Stimulated activated CD8-positive, alpha-beta memory T cell treated with anti-CD3 and anti-CD28 coated beads, Interleukin-2, amount 100 ng/mL, for 48 hours (primary cell): ENCODE measurements at regions not wholly inside any gene's neighbourhood (a gene's known extent, or its start where the extent isn't known, plus 50 kb on each side); places are given as distances from the start of the nearest gene placed in this dataset.

ENCODE experiments used
- DNase-seq, 2 donors: peaks; one replicate each; pipeline ENCODE4 v3.0.0-alpha.2; 2020; ENCODE audit warnings: low read depth in 2 of 2

GRCh38 chr3:36192901-36193300 lies 187.4 kb upstream of the STAC start:
- no peak for DNase-seq

DNA sequence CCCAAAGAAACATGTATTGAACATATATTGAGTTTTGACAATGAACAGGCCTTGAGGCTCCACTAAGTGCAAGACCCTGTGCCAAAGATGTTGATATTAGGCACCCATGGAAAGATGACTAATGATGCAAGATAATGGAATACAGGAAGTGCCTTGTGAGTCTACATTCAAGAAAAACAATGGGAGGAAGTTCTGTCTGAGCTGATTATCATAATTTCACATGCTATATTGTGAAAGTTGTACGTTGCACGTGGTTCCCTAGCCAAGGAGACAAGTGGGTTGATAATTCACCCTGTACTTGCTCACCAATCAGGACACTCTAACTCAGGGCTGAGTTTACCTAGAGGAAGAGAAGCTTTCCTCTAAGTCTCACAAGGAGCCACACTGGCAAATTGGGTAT lies 186.9 kb upstream of the STAC start:
- DNase-seq: no peak

DNA sequence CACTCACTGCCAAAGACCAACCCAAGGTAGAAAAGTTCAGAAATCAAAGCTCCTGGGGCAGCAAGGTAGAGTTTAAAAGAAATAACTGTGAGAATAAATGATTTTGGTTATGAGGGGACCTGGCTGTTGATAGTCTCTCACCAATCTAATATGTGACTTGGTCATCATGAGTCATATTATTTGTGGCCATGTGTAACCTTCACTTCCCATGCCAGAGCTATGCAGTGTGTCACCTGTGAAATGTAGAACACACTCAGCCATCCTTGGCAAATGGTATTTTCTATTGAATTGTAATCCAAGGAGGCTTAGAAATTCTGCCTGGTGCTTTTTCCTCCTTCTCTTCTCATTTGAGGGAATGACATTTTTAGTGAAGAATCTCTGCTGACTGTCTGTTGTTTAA lies 184.2 kb upstream of the STAC start:
- DNase-seq: no peak

DNA sequence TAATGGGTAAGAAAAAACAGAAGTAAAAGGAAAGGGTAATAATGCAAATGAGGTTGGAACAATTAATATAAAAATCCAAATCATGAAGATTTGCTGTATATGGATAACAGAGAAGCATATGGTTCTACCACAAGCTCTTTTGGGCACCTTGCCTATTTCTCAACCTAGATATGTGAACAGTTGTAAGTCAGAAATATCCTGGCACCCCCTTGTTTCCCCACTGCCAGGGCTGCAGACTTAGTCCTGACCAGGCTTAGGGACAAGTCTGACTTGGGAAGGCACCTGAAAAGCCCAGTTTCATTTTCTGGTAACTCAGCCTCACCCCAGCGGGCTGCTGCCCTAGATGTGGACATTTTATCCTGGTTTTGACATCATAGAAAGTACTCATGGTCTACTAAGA lies 183.2 kb upstream of the STAC start:
- no peak for DNase-seq

GRCh38 chr3:36201546-36201945 lies 178.8 kb upstream of the STAC start:
- no peak for DNase-seq

DNA sequence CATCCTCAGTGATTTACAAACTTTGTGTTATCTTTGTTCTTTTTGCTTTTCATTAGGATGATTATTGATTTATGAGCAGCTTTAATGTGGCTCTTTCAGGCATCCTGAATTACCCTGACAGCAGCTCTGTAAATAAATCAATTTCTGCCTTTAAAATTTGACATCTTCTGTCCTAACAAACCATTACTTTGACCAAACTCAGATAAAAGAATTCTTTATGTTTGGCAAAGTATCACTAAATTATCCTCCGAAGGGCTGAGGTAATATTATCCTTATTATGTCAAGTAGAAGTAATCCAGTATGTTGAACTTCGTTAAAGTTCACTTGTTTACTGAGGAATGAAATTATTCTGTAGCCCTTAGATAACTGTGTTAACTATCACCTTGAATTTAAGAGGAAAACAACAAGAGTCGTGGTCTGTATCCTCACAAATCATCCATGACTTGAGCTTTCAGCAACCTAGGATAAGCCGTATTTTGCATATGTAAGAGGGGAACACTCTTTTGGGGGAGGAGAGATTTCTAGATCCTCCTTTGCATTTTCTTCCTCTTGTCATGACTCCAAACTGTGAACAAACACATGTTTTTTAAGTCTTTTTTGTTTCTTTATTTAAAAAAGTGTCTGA lies 173.2 kb upstream of the STAC start:
- DNase-seq: no peak

DNA sequence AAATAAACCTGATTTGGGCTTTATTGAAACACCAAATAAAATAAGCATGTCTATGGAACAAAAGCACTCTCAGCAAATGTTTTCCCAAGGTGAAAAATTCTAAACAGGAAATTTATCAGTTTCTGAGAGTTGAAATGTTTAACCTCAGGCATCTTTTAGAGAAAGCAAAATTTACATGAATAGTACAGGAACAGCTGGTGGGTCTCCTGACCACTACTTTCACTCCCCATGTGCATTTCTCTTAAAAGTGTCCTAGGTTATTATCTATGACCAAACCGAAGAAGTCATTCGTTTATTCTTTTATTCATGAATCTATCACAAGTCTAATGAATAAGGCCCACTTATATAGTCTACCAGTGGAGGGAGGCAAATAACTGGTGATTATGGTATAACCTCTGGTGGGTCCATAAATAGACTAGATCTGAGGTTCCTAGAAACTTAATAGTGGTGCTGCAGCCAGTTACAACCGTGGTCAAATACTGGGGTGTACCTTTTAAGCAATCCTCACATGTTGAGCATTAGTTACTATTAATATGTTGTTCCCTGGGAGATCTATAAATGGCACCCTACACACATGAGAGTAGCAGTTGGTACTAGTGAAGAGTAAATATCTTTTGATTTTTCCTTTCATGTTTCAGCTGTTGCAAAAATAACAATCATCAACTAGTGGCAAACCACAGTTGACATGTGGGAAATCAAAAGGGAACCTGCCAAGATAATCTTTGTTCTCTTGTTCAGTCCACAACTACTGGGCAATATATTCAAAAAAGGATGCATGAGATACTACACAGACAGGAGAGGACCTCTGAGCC lies 169.3 kb upstream of the STAC start:
- no peak for DNase-seq

DNA sequence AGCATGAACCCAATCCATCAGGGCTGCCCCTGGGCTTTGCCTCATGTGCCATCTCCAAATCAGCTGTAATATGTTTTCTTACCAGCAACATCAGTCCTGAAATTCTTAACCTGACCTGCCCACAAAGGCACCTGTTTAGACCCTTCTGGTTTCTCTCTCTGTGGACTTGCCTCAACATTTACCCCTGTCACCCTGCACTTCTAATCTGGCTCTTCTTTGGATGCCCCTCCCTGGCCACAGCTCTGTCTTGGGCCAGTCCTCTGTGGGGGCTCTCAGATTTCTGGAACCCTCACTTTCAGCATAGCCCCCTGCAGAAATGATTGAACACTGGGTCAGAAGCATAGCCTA lies 168.7 kb upstream of the STAC start:
- DNase-seq: no peak

GRCh38 chr3:36212251-36212650 lies 168.1 kb upstream of the STAC start:
- no peak for DNase-seq

DNA sequence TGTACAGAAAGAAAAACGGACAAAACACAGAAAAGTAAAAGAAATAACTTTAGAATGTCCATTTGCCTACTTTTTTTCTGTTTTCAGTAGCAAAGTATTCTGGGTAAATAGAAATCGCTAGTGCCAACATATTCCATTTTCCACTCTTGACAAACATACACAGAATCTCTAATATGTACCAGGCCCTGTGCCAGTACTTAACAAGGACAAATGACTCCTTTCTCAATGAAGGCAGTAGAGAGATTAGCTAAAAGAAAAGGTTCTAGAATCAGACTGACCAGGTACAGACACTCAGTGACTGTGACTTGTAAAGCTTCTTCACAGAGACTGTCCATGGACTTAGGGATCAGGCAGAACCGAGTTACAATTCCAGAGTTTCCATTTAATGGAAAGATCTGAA lies 165.8 kb upstream of the STAC start:
- DNase-seq: no peak

- DNase-seq: no peak
Observed at GRCh38 chr3:36215241-36215640, 165.1 kb upstream of the STAC start.

DNA sequence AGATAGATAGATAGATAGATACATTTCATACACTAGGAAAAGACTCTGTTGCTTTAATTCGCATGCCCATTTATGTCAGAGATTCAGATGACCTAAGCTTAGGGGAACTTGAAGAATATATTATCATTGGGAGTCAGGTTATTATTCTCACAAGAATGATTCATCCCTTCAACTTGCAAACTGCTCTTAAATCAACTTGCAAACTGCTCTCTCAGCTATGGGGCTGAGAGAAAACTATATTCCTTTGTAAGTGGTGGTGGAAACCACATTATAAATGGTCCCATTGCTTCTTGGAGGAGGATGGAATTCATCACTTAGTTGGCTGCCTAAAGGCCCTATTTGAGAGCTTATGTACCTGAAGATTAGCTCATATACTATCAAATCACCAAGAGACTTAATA lies 160.9 kb upstream of the STAC start:
- no peak for DNase-seq

GRCh38 chr3:36220173-36220572 lies 160.1 kb upstream of the STAC start:
- DNase-seq: no peak

DNA sequence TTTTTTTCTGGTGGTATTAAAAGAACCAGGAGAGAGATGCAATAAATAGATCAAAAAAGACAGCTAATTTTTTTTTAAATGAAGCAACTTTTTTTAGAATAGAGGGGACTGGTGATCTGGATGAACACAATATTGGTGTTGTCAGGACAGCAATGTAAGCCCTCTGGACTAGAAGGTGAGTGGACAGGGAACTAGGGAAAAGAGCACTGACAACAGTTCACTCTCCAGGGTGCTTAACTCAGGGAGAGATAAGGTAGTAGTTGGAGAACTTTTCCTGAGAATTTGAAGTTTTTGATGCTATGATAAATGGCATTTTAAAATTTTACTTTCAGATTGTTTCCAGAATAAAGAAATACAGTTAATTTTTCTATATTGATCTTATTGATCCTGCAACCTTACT lies 158.3 kb upstream of the STAC start:
- DNase-seq: no peak

DNA sequence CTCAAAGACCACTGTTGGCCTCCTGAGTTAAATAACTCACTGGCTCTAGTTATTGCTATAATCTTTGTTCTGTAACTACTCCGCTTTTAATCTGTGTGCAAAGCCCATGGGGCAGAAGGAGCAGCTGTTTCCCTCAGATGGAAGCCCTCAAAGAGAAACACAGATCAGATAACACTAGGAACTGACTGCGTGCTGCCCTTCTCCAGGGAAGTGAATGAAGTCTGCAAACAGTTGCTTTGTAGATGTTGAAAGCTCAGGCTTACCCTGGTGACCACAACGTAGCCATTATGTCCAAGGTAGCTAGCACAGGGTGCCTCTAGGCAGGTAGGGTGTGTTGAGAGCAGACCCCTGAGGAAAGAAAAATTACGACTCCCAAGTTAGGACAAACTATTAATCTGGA lies 152.3 kb upstream of the STAC start:
- no peak for DNase-seq

- DNase-seq: no peak
Observed at GRCh38 chr3:36229496-36229895, 150.8 kb upstream of the STAC start.

GRCh38 chr3:36232797-36233489 lies 147.4 kb upstream of the STAC start:
- DNase-seq: no peak

DNA sequence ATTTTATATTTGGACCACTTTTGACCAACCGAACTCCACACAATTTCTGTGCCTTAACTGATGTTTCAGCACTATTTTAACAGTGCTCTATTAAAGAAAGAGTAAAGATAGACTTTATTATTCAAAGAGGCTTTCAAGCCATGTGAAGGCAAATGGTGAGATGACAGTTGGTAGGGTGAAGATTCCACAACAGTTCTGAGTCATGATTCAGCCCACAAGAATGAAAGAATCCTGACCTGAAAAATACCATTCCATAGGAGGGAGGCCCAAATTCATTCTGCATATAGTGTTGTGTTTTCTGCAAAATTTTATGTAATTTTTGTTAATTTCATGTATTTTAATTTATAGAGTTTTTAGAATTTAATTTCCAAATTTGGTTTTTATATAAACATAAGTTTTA lies 135.6 kb upstream of the STAC start:
- no peak for DNase-seq

DNA sequence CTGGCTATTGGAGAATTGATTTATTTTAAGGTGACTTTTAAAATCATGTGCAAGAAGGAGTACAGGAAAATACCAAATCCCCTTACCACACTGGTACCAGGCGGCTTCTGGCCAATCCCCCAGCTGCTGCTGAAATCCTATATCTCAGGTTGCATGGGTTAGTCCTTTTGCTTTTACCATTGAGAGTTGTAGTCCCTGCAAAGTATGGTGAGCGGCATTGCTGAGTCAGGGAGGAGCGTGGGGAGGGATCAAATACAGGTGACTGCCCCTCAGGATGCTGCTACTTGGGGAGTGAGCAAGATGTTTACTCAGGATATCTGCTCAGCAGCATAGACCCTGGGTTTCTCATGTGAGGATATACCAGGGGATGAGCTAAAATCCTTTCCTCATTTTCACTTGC lies 131.9 kb upstream of the STAC start:
- DNase-seq: no peak

GRCh38 chr3:36250191-36250590 lies 130.1 kb upstream of the STAC start:
- no peak for DNase-seq

DNA sequence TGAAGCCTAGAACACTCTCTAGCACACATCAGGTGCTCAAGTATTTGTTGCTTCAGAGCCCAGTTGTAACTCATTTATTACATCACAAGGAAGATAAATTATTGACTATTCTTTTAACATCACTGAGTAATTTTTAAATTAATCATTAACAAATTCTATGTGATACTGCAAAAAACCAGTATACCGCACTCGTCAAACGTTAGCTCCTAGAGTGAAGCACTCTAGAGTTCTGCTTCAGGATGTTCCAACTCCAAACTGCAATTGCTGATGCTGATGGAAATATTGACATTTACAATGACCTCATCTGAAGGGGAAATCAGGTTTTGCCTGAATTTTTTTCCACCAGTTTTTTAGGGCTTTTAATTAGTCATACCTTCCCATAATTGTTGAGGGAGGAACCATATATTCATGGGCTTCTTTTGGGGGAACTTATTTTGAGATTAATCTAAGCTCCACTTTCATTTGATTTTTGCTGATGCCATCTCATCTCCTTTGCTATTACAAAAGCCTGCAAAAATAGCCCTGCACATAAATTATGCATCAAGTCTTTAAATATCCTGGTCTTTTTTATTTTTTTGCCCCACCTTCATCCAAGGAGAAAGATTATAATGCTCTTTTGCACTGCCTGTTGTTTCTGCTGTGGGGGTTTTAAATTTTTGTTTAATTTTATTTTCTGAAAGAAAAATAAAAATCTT lies 123.0 kb upstream of the STAC start:
- DNase-seq: no peak

GRCh38 chr3:36258421-36258820 lies 121.9 kb upstream of the STAC start:
- no peak for DNase-seq

GRCh38 chr3:36259580-36259979 lies 120.7 kb upstream of the STAC start:
- DNase-seq: no peak
